Body of pancreas (tissue), 4 donors: ENCODE measurements at regions not wholly inside any gene's neighbourhood (a gene's known extent, or its start where the extent isn't known, plus 50 kb on each side); places are given as distances from the start of the nearest gene placed in this dataset.

Source experiments
- ATAC-seq: fragments of 150-250 bp; one replicate; pipeline ENCODE4 v1.9.1; 2016
- DNase-seq, 4 donors: peaks; one replicate each; pipeline ENCODE4 v3.0.0-alpha.2; 2019
- H3K27ac ChIP-seq, 4 donors: fragments of 200-600 bp; sonication (generic); 1 replicate in 3 of 4; 2 replicates in 1 of 4; pipeline versions ENCODE4 v1.5.1 to v1.6.1; 2016 to 2019; ENCODE audit warnings: mild to moderate bottlenecking in 1 of 4, mixed read lengths in 1 of 4, moderate library complexity in 1 of 4
- H3K27me3 ChIP-seq, 2 donors: fragments of 200-600 bp; sonication (generic); one replicate each; pipeline ENCODE4 v1.6.0; 2016; ENCODE audit warnings: mild to moderate bottlenecking in 1 of 2
- H3K36me3 ChIP-seq, 2 donors: fragments of 200-600 bp; sonication (generic); replicated peaks in 1 of 2; 2 replicates each; pipeline ENCODE4 v1.5.1; 2016; ENCODE audit warnings: low read depth in 2 of 2; ENCODE audit not compliant: insufficient read depth in 1 of 2
- H3K4me1 ChIP-seq: fragments of 200-600 bp; sonication (generic); one replicate; pipeline ENCODE4 v1.6.0; 2016
- H3K4me3 ChIP-seq, 2 donors: fragments of 200-600 bp; sonication (generic); 1 replicate in 1 of 2; 2 replicates in 1 of 2; pipeline ENCODE4 v1.5.1; 2016 to 2019
- H3K9me3 ChIP-seq, 3 donors: fragments of 200-600 bp; sonication (generic); 1 replicate in 2 of 3; 2 replicates in 1 of 3; pipeline ENCODE4 v1.5.1; 2016
- CTCF ChIP-seq, 7 experiments: fragments of 450-650 bp in 4 of 7; fragments of 200-600 bp in 3 of 7; sonication (generic) in 3 of 7; IDR thresholded peaks; one replicate each; pipeline ENCODE4 v1.5.1; 2016 to 2019; ENCODE audit warnings: antibody characterized with exemption in 7 of 7
- POLR2A ChIP-seq, 3 donors: fragments of 450-650 bp; IDR thresholded peaks; one replicate each; pipeline ENCODE4 v1.6.1; 2016; ENCODE audit warnings: antibody characterized with exemption in 3 of 3, mild to moderate bottlenecking in 2 of 3
- WGBS, 2 donors: methylation state at CpG; one replicate each; pipeline ENCODE4 v1.1.5; 2017; 5-methylcytosine and 5-hydroxymethylcytosine counted together
- intact Hi-C: fragments of 100-400 bp; cut with DNase I; formaldehyde crosslinking; loops from one replicate; pipeline ENCODE4 v1.15.1; 2023

GRCh38 chr10:130579913-130580312, 443.7 kb downstream of the GLRX3 start:
- WGBS, 2 donors: 54 to 64% methylated on average over 4 of the region's 4 CpGs
- H3K4me3 ChIP-seq: no peak overlapping the region
- TF ChIP-seq POLR2A (IDR thresholded peaks at IDR 0.05): no peak
- TF ChIP-seq CTCF (IDR thresholded peaks at IDR 0.05): no peak
- H3K36me3 ChIP-seq: no peaks in the 10 kb centered on the region
- H3K4me1 ChIP-seq: no peaks in the 10 kb centered on the region
- no peaks in the 10 kb centered on the region for H3K27me3 ChIP-seq
- intact Hi-C loops: no loop called here
- no peak overlapping the region for H3K27ac ChIP-seq
- no peak for ATAC-seq
- no peak for DNase-seq
- no peaks in the 10 kb centered on the region for H3K9me3 ChIP-seq

- DNase-seq (no peak), ATAC-seq (no peak)
- Histone ChIP-seq H3K27ac (no peak overlapping the region), H3K4me3 (no peak overlapping the region), H3K36me3 (no peaks in the 10 kb centered on the region), H3K4me1 (no peaks in the 10 kb centered on the region), H3K9me3 (no peaks in the 10 kb centered on the region), H3K27me3 (no peaks in the 10 kb centered on the region)
- TF ChIP-seq POLR2A (IDR thresholded peaks at IDR 0.05): no peak
- no peak for TF ChIP-seq CTCF (IDR thresholded peaks at IDR 0.05)
- intact Hi-C loops: no loop called here
- 70 to 81% methylated on average over 4 to 5 of the region's 5 CpGs for WGBS, 2 donors
Observed at GRCh38 chr10:130580975-130581374, 444.8 kb downstream of the GLRX3 start.

GRCh38 chr10:130587718-130588117, 451.5 kb downstream of the GLRX3 start:
- Histone ChIP-seq H3K4me1 (no peaks in the 10 kb centered on the region), H3K9me3 (no peaks in the 10 kb centered on the region), H3K27me3 (no peaks in the 10 kb centered on the region), H3K27ac (no peak overlapping the region), H3K4me3 (no peak overlapping the region), H3K36me3 (no peaks in the 10 kb centered on the region)
- intact Hi-C loops: no loop called here
- DNase-seq (no peak), ATAC-seq (no peak)
- WGBS, 2 donors: 64 to 84% methylated on average over 4 of the region's 4 CpGs
- TF ChIP-seq POLR2A (IDR thresholded peaks at IDR 0.05): no peak
- TF ChIP-seq CTCF (IDR thresholded peaks at IDR 0.05): no peak

GRCh38 chr10:130606001-130606405, 469.8 kb downstream of the GLRX3 start:
- H3K36me3 ChIP-seq: no peaks in the 10 kb centered on the region
- WGBS, 2 donors: 1 to 9% methylated on average over 8 to 9 of the region's 9 CpGs
- intact Hi-C loops: no loop called here
- ATAC-seq: no peak
- no peak overlapping the region for H3K4me3 ChIP-seq
- DNase-seq: peak in 2 of 4 donors; percentile 4 to 15
- no peak overlapping the region for H3K27ac ChIP-seq
- no peak for TF ChIP-seq POLR2A (IDR thresholded peaks at IDR 0.05)
- TF ChIP-seq CTCF (IDR thresholded peaks at IDR 0.05): no peak
- H3K9me3 ChIP-seq: no peaks in the 10 kb centered on the region
- H3K4me1 ChIP-seq: peaks cover 10% of the 10 kb centered on the region
- no peaks in the 10 kb centered on the region for H3K27me3 ChIP-seq

- ATAC-seq: no peak
- H3K27me3 ChIP-seq: no peaks in the 10 kb centered on the region
- TF ChIP-seq CTCF (IDR thresholded peaks at IDR 0.05) (no peak), POLR2A (IDR thresholded peaks at IDR 0.05) (no peak)
- DNase-seq: no peak
- intact Hi-C loops: no loop called here
- no peak overlapping the region for H3K27ac ChIP-seq
- H3K9me3 ChIP-seq: no peaks in the 10 kb centered on the region
- no peak overlapping the region for H3K4me3 ChIP-seq
- 85 to 90% methylated on average over 9 of the region's 9 CpGs for WGBS, 2 donors
- H3K36me3 ChIP-seq: no peaks in the 10 kb centered on the region
- H3K4me1 ChIP-seq: peaks cover 10% of the 10 kb centered on the region
Observed at GRCh38 chr10:130607366-130607765, 471.2 kb downstream of the GLRX3 start.
